ENCODE measurements at regions not wholly inside any gene's neighbourhood (a gene's known extent, or its start where the extent isn't known, plus 50 kb on each side); places are given as distances from the start of the nearest gene placed in this dataset.

- TF ChIP-seq CTCF (IDR thresholded peaks at IDR 0.05; ENCODE audit: insufficient read depth, missing control alignments): no peak
- FAIRE-seq (no peak), DNase-seq (ENCODE audit: insufficient read length, low spot score) (no peak)
These were observed 374.8 kb upstream of the EPHA7 start for GRCh38 chr6:93794166-93794565.

- no peak for FAIRE-seq
- no peak for DNase-seq (ENCODE audit: insufficient read length, low spot score)
- TF ChIP-seq CTCF (IDR thresholded peaks at IDR 0.05; ENCODE audit: insufficient read depth, missing control alignments): no peak
These were observed 373.4 kb upstream of the EPHA7 start for GRCh38 chr6:93792746-93793145.

- no peak for TF ChIP-seq CTCF (IDR thresholded peaks at IDR 0.05; ENCODE audit: insufficient read depth, missing control alignments)
- no peak for DNase-seq (ENCODE audit: insufficient read length, low spot score)
- no peak for FAIRE-seq
These were observed 371.6 kb upstream of the EPHA7 start for GRCh38 chr6:93790981-93791380.

GRCh38 chr6:93789532-93789931, 370.2 kb upstream of the EPHA7 start:
- TF ChIP-seq CTCF (IDR thresholded peaks at IDR 0.05; ENCODE audit: insufficient read depth, missing control alignments): no peak
- no peak for DNase-seq (ENCODE audit: insufficient read length, low spot score)
- FAIRE-seq: no peak

GRCh38 chr6:93787841-93788240, 368.5 kb upstream of the EPHA7 start:
- no peak for FAIRE-seq
- TF ChIP-seq CTCF (IDR thresholded peaks at IDR 0.05; ENCODE audit: insufficient read depth, missing control alignments): no peak
- no peak for DNase-seq (ENCODE audit: insufficient read length, low spot score)

- no peak for TF ChIP-seq CTCF (IDR thresholded peaks at IDR 0.05; ENCODE audit: insufficient read depth, missing control alignments)
- DNase-seq (ENCODE audit: insufficient read length, low spot score) (no peak), FAIRE-seq (peak; percentile 80)
These were observed 367.3 kb upstream of the EPHA7 start for GRCh38 chr6:93786474-93787330.

GRCh38 chr6:93785694-93786030, 366.3 kb upstream of the EPHA7 start:
- no peak for DNase-seq (ENCODE audit: insufficient read length, low spot score)
- FAIRE-seq: no peak

More at GRCh38 chr6:93785694-93786030, 366.3 kb upstream of the EPHA7 start:
- TF ChIP-seq CTCF (IDR thresholded peaks at IDR 0.05; ENCODE audit: insufficient read depth, missing control alignments): no peak

All from D721Med (cell line).